NCI-H226 (cell line): ENCODE measurements at regions not wholly inside any gene's neighbourhood (a gene's known extent, or its start where the extent isn't known, plus 50 kb on each side); places are given as distances from the start of the nearest gene placed in this dataset.

ENCODE experiments used
- DNase-seq: peaks from one replicate; pipeline ENCODE4 v3.0.0-alpha.2; 2015

GRCh38 chr4:81990898-81991297 is 382.9 kb downstream of the HNRNPD start:
- no peak for DNase-seq

DNA sequence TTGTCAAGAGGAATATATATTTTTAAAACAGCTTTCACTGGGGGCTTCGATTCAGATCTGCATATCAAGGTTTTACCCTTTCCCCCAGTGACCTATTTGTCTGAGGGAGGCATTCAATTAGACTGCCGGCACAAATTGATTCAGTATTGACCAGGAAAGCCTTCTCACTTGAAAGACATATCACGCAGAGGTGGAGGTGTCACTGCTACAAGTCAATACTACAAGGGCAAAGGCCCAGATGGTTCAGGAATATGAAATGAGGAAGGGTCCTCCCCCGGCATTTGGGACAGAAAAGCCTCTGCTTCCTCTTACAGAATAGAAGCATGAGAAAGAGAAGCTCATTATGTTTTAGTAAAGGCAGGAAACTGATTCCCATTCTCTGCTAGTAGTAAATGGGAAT is 383.6 kb downstream of the HNRNPD start:
- DNase-seq: no peak

GRCh38 chr4:81989202-81989601 is 384.6 kb downstream of the HNRNPD start:
- no peak for DNase-seq

- no peak for DNase-seq
These were observed 385.6 kb downstream of the HNRNPD start for GRCh38 chr4:81988178-81988577.

- no peak for DNase-seq
These were observed 389.0 kb downstream of the HNRNPD start for GRCh38 chr4:81984746-81985145.

- no peak for DNase-seq
These were observed 390.8 kb downstream of the HNRNPD start for GRCh38 chr4:81982846-81983540.

DNA sequence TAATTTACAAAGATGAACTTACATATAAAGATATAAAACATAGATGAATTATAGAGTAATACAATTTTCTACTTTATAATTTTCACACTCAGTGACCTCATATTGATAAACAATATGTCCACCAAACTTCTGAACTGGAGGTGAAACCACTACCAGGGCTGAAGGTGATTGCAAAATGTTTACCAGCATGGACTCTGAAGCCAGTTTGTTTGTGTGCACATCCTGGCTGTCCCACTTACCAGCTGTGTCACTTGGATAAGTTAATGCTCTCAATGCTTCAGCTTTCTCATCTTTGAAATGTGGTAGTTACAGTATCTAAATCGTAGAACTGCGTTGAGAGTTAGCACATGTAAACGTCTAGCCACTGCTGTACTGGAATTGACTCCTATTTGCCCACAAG is 392.6 kb downstream of the HNRNPD start:
- no peak for DNase-seq

GRCh38 chr4:81974523-81974922 is 399.3 kb downstream of the HNRNPD start:
- DNase-seq: no peak

DNA sequence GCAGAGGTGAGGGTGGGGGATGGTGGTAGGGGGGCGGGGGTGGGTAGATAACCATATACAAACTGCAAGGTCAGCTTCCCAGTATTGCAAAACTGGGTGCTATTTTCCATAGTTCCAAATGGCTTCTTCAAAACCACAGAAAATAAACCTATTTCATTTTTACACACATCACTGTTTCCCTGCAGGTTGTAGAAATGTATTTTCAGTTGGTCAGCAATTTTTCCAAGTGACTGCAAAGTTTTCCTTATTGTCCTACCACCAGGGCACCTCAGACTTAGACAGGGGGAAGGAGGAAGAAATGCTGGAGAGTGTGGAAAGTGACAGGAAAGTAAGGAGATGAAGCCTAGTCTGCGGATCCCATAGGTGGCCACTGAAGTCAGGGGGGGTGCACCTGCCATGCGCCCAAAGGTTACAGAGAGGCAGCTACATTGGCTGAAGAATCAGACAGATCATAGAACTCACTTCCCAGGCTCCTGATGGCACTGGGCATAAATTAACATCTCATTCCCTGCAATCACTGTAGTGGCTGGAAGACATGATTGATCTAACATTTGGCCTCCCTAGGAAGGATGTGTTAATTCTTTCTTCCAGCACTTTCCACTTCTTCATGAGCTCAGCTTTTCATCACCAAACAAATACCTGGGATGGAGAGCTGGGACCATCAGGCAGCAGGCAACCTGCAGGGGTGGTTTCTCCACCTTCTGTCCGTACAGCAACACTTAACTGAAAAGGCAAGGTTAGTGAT is 402.0 kb downstream of the HNRNPD start:
- no peak for DNase-seq

DNA sequence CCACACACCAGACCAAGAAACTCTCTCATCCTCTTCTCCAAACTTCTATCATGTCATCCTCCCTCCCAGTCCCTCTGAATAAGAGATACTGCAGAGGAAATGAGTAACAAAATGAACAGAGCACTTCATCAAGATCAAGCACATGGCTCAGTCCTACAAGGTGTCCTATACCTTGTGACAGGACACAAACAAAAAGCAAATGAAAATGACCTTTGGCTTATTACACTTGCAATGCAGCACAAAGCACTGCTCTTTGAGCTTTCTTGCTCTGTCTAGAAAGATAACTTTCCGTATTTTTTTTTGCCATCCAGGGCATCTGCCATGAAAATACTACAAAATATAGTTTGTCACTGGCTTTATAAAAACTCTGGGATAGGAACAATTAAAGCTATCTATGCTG is 402.7 kb downstream of the HNRNPD start:
- no peak for DNase-seq

DNA sequence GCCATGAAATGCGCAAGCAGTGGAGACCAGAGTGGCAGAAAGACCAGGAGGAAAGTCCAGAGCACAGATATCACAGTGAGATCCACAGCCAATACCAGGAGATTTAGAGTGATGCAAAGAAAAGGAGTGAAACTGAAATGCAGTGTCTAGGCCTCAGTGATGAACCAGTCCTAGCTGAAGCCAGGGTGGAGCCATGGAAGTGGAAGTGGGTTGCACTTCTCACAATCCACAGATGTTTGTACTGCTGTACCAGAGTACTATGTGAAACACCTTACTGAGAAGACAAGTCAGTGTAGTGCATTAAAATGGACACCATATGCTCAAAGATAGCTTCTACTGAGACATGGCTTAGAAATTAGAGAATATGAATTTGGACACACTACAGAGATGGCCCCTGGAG is 403.3 kb downstream of the HNRNPD start:
- no peak for DNase-seq

DNA sequence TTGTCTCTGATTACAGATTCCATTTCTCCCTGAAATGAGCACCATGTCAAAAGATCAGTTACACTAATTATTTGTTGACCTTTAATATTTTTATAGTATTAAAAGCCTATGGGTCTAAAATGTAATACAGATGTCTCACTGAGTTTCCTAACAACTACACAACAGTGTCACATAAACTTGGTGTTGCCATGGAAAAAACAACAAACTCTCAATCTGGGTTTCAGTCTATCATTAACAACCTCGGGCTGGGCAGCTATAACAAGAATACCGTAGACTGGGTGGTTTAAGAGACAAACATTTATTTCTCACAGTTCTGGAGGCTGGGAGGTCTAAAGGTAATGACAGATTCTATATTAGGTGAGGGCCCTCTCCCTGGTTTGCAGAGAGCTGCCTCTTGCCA is 407.1 kb downstream of the HNRNPD start:
- DNase-seq: no peak

GRCh38 chr4:81965911-81966310 is 407.9 kb downstream of the HNRNPD start:
- no peak for DNase-seq

DNA sequence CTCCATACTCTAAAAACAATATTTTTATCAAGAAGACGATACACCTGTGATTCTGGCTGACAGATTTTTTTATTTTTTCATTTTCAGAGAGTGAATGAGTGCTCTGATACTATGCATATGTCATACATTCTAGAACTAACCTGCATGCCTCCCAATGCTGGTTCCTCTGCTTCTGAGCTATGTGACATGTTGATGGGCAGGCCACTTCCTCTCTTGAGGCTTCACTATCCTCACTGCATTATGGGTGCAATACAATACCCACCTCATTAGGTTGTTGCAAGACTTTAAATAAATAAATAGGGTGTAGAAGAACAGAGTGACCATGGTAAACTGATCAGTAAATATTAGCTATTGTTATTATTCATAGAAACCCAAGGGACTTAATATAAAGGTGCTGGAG is 408.3 kb downstream of the HNRNPD start:
- no peak for DNase-seq

DNA sequence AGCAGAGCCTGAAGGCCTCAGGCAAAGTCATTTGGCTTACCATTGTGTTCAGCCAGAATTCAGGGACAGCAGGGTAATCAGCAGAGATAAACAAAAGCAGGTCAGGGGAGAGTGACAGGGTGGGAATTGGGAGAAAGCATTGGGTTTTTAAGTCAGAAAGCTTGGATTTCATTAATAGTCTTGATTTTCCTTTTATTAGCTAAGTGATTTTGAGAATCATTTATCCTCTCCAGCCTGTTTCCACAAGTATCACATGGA is 410.1 kb downstream of the HNRNPD start:
- no peak for DNase-seq

GRCh38 chr4:81963015-81963762 is 410.6 kb downstream of the HNRNPD start:
- no peak for DNase-seq

- no peak for DNase-seq
These were observed 412.8 kb downstream of the HNRNPD start for GRCh38 chr4:81960961-81961360.

DNA sequence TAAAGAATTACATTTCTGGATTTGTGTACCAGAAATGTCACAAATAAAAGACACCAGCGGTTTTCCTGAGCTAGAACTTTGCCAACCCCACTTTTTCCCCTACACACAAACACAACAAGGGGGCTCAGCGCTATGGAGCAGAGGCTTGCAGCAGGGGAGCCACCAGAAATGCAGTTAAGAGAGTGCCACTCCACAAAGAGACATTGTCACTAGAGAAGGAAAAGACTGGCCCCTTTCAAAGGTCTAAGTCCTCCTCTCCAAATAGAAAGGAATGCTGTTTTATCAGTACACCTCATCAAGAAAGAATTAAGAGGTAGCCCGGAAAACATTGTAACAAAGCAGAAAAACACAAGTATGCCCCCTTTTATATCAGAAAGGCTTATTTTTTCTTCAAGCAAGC is 419.5 kb downstream of the HNRNPD start:
- DNase-seq: no peak

DNA sequence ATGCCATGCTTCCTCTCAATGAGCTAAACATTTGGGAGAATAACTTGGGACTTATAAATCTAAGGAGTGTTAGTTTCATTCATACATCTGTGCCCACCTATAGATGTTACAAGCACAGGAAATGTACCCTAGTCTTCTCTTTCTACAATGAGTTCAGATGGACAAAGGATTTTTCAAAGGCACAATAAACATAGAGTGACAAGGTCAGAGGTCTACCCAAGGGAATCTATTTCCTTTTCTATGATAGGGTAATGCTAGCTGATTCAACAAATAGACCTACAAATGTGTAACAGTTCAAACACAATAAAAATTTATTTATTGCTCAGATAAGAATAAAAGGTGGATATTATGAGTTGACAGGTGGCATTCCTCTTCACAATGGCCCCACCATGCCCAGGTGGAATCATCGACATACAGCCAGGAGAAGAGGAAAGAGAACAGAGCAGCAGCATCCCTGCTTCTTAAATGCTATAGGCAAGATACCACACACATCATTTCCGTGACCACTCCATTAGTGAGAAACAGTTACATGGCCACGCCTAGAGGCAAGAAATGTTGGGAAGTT is 421.8 kb downstream of the HNRNPD start:
- DNase-seq: no peak

DNA sequence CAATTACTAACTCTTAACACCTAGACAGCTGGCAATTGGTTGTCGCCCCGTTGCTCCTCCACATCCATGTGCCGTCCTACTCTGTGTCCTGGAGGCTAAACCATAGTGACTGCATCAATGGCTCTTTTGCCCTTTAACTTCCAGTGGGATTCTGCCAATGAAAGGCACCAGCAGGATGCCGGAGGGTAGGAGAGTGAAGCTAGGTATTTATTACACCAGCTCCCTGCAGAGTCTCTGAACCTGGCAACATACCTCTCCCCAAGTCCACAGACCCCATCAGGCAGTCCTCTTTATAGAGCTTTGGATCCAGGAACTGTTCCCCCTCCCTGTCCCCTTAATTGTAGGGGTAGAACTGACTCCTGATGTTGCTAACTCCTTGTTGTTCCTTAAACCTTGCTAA is 426.8 kb downstream of the HNRNPD start:
- no peak for DNase-seq

- no peak for DNase-seq
These were observed 443.1 kb downstream of the HNRNPD start for GRCh38 chr4:81930506-81931238.

- DNase-seq: no peak
These were observed 450.7 kb downstream of the HNRNPD start for GRCh38 chr4:81923140-81923539.

GRCh38 chr4:81922313-81922712 is 450.6 kb upstream of the RASGEF1B start:
- DNase-seq: no peak
